ENCODE measurements at regions not wholly inside any gene's neighbourhood (a gene's known extent, or its start where the extent isn't known, plus 50 kb on each side); places are given as distances from the start of the nearest gene placed in this dataset.
"Not testable (repeated sequence)": the region's sequence is repeated elsewhere in the genome, so short reads cannot be mapped to it uniquely, and the experiment has no call there.

GRCh38 chr6:84635081-84635761, 129.2 kb downstream of the TBX18 start:
- DNase-seq = no peak
- Mint-ChIP-seq H3K36me3 (ENCODE audit: low read depth) (no peaks in the 10 kb centered on the region), H3K4me1 (no peaks in the 10 kb centered on the region), H3K27ac (no peak overlapping the region), H3K27me3 (no peaks in the 10 kb centered on the region), H3K9me3 (ENCODE audit: low read depth) (peaks cover 4% of the 10 kb centered on the region), H3K4me3 (no peak overlapping the region)
- intact Hi-C loops (cut with DNase I, micrococcal nuclease) = no loop called here
- CTCF ChIA-PET = no interaction called here
- no peak for ATAC-seq
- POLR2A ChIA-PET = no interaction called here

DNA sequence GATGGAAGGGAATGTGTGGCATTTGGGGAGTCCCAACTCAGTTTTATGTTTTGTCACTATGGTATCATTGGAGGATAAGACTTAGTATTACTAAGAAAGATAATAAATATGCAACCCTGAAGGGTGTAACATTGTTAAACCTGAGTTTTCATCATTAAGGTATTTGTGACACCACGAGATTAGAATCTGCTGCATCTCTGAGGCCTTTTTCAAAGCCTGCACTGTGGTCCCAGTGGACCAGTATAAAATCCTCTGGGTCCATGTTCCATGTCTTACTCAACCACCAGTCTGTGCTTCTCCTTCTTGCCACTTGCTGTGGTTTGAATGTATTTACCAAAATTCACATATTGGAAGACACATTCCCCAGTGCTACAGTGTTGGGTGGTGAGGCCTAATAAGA, 130.6 kb downstream of the TBX18 start:
- H3K4me3 Mint-ChIP-seq = no peak overlapping the region
- peaks cover 4% of the 10 kb centered on the region for H3K9me3 Mint-ChIP-seq (ENCODE audit: low read depth)
- CTCF ChIA-PET = no interaction called here
- H3K27me3 Mint-ChIP-seq = no peaks in the 10 kb centered on the region
- no peaks in the 10 kb centered on the region for H3K4me1 Mint-ChIP-seq
- DNase-seq (no peak), ATAC-seq (no peak)
- no peaks in the 10 kb centered on the region for H3K36me3 Mint-ChIP-seq (ENCODE audit: low read depth)
- H3K27ac Mint-ChIP-seq = no peak overlapping the region
- intact Hi-C loops (cut with DNase I, micrococcal nuclease) = no loop called here
- POLR2A ChIA-PET = no interaction called here

DNA sequence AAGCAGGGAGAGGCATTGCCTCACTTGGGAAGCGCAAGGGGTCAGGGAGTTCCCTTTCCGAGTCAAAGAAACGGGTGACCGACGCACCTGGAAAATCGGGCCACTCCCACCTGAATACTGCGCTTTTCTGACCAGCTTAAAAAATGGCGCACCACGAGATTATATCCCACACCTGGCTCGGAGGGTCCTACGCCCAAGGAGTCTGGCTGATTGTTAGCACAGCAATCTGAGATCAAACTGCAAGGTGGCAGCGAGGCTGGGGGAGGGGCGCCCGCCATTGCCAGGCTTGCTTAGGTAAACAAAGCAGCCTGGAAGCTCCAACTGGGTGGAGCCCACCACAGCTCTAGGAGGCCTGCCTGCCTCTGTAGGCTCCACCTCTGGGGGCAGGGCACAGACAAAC, 137.9 kb downstream of the TBX18 start:
- CTCF ChIA-PET; intact Hi-C loops (cut with DNase I, micrococcal nuclease); POLR2A ChIA-PET; H3K27ac Mint-ChIP-seq; H3K27me3 Mint-ChIP-seq; ATAC-seq; DNase-seq; H3K9me3 Mint-ChIP-seq (ENCODE audit: low read depth); H3K4me1 Mint-ChIP-seq; H3K4me3 Mint-ChIP-seq; H3K36me3 Mint-ChIP-seq (ENCODE audit: low read depth): not testable (repeated sequence)

GRCh38 chr6:84625506-84625905, 138.9 kb downstream of the TBX18 start:
- H3K27ac Mint-ChIP-seq = no peak overlapping the region
- no peak for ATAC-seq
- no peaks in the 10 kb centered on the region for H3K36me3 Mint-ChIP-seq (ENCODE audit: low read depth)
- peaks cover 8% of the 10 kb centered on the region for H3K9me3 Mint-ChIP-seq (ENCODE audit: low read depth)
- CTCF ChIA-PET = no interaction called here
- H3K4me1 Mint-ChIP-seq = no peaks in the 10 kb centered on the region
- intact Hi-C loops (cut with DNase I, micrococcal nuclease) = no loop called here
- no peak overlapping the region for H3K4me3 Mint-ChIP-seq
- H3K27me3 Mint-ChIP-seq = no peaks in the 10 kb centered on the region
- DNase-seq = no peak
- POLR2A ChIA-PET = no interaction called here

DNA sequence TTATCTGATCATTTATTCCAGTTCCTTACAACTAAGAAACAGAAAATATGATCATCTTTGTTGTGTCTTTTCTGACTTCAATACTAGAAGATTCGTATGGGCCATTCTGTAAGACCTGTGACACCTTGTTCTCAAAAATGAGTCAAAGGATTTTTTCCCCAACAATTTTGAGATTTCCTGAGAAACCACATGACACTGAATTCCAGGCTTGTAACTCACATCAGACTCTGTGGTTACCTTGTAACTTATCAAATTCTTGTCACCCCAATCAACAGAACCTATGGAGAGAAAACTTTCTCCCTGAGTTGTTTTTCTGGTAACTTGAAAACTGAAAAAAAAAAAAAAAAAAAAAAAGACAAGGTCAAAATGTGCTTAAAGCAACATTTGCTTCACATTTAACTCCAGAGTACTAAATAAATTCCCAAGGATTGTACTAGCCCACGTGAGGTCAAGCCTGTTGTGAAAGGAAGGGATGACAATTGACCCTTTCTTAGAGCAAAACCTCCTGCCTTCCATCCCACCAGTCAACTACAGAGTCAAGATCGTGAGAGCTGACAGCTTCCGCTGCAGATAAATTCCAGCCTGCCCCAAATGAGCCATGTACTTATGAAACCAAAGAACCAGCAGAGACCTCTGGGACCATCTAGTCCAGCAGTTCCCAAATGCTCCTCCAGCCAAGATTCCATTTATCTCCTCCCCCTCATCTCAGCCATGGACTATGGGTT, 140.3 kb downstream of the TBX18 start:
- POLR2A ChIA-PET = no interaction called here
- intact Hi-C loops (cut with DNase I, micrococcal nuclease) = no loop called here
- Mint-ChIP-seq H3K27ac (no peak overlapping the region), H3K36me3 (ENCODE audit: low read depth) (no peaks in the 10 kb centered on the region), H3K4me1 (no peaks in the 10 kb centered on the region), H3K4me3 (no peak overlapping the region), H3K27me3 (no peaks in the 10 kb centered on the region), H3K9me3 (ENCODE audit: low read depth) (peaks cover 8% of the 10 kb centered on the region)
- CTCF ChIA-PET = no interaction called here
- no peak for ATAC-seq
- DNase-seq = no peak

DNA sequence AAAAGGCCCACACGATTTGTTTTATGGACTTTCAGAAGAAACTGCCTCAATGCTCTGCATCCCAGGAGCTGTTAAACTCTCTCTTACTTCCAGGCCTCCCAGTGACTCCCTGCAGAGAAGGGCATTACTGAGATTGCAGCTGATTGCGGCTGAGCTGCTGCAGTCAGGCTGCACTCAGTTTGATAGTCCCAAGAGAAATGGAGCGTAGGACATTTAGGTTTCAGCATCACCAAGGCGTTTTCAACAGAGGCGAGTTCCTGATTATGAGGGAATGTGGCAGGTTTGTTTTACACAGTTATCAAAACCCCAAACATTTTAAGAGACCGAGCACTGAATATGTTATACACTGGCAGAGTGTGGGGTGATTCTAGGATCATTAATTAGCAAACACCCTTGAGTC, 145.6 kb downstream of the TBX18 start:
- Mint-ChIP-seq H3K27ac (no peak overlapping the region), H3K4me3 (no peak overlapping the region), H3K4me1 (no peaks in the 10 kb centered on the region), H3K9me3 (ENCODE audit: low read depth) (peaks cover 6% of the 10 kb centered on the region), H3K27me3 (no peaks in the 10 kb centered on the region), H3K36me3 (ENCODE audit: low read depth) (no peaks in the 10 kb centered on the region)
- no peak for ATAC-seq
- CTCF ChIA-PET = no interaction called here
- DNase-seq = no peak
- intact Hi-C loops (cut with DNase I, micrococcal nuclease) = no loop called here
- POLR2A ChIA-PET = no interaction called here

DNA sequence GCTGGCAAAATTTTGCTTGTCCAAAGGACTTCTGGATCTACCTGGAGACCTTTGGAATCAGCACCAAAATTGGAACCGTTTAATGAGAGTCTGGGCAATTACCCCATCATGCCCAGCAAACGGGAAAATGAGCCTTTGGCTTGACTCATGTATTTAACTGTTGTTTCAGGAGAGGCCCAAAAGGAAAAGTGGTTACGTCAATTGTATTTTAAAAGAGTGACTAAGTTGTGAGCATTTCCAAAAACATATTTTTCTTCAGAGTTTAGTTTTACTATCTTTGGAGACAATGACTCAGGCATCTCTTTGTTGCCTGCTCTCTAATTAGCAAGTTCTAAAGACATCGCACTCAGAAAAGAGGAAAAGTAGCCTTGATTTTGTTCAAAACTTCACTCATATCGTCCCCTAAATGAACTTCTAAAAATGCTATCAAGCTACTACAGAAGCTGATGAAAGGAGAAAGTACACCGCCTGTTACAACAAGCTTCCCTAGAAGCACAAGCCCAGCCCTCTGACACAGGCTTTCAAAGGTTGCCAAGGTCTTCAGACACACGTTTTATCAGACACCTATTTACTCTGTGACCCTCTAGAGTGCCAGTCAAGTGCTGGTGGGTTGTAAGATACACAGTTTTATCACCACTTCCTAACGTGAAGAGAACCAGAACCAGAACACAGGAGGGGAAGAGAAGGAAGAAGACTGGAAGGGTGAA, 146.2 kb downstream of the TBX18 start:
- no peak overlapping the region for H3K27ac Mint-ChIP-seq
- DNase-seq = no peak
- POLR2A ChIA-PET = no interaction called here
- H3K4me1 Mint-ChIP-seq = no peaks in the 10 kb centered on the region
- H3K27me3 Mint-ChIP-seq = no peaks in the 10 kb centered on the region
- H3K4me3 Mint-ChIP-seq = no peak overlapping the region
- CTCF ChIA-PET = no interaction called here
- ATAC-seq = no peak
- intact Hi-C loops (cut with DNase I, micrococcal nuclease) = no loop called here
- peaks cover 6% of the 10 kb centered on the region for H3K9me3 Mint-ChIP-seq (ENCODE audit: low read depth)
- no peaks in the 10 kb centered on the region for H3K36me3 Mint-ChIP-seq (ENCODE audit: low read depth)

DNA sequence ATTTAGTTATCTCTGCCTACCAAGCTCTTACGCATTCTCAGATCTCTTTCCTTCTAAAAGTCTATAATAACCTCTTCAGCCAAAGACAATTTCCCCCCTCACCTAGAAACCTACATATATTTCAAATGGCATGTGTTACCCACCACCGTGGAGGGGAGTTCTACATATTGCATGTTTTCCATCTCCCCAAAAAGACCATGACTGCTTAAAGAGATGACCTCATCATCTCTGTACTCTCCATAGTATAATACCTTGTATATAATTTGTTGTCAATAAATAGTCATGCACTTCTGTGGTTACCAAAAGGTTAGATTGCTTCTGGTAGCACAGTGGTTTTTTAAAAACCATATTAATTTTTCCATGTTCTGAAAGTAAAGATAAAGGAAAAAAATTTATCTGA, 148.4 kb downstream of the TBX18 start:
- intact Hi-C loops (cut with DNase I, micrococcal nuclease) = no loop called here
- ATAC-seq = no peak
- H3K9me3 Mint-ChIP-seq (ENCODE audit: low read depth) = peaks cover 2% of the 10 kb centered on the region
- ChIA-PET POLR2A (no interaction called here), CTCF (interaction anchor here (0.7 kb wide), 1 partner anchor 707 kb away, joined by 3 read pairs; no protein-coding TSS in a partner anchor)
- H3K36me3 Mint-ChIP-seq (ENCODE audit: low read depth) = no peaks in the 10 kb centered on the region
- no peak overlapping the region for H3K27ac Mint-ChIP-seq
- no peaks in the 10 kb centered on the region for H3K4me1 Mint-ChIP-seq
- DNase-seq = no peak
- no peak overlapping the region for H3K4me3 Mint-ChIP-seq
- H3K27me3 Mint-ChIP-seq = no peaks in the 10 kb centered on the region

GRCh38 chr6:84615113-84615850, 149.1 kb downstream of the TBX18 start:
- no peaks in the 10 kb centered on the region for H3K36me3 Mint-ChIP-seq (ENCODE audit: low read depth)
- H3K9me3 Mint-ChIP-seq (ENCODE audit: low read depth) = peaks cover 2% of the 10 kb centered on the region
- intact Hi-C loops (cut with DNase I, micrococcal nuclease) = no loop called here
- DNase-seq (no peak), ATAC-seq (no peak)
- H3K27ac Mint-ChIP-seq = no peak overlapping the region
- no peaks in the 10 kb centered on the region for H3K27me3 Mint-ChIP-seq
- no peak overlapping the region for H3K4me3 Mint-ChIP-seq
- POLR2A ChIA-PET = no interaction called here
- CTCF ChIA-PET = interaction anchor here (0.6 to 0.7 kb wide), 3 partner anchors 32 to 708 kb away, joined by 3 read pairs; no protein-coding TSS in a partner anchor
- no peaks in the 10 kb centered on the region for H3K4me1 Mint-ChIP-seq

DNA sequence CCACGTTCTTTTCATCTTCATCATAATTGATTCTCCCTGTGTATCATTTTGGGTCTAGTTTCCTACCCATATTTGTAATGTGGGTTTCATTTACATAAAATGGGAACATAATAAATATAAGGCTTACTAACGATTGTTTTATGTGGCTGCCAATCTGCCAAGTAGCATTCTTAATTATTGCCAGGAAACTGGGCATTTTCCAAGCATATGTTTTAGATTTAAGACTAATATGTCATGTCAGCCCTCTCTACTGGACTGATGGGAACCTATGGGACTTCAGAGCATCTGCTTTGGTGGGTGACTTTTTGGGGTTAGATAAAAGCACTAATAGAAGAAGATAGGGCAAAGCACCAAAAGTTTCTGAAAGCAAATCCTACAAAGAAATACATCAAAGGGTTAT, 157.5 kb downstream of the TBX18 start:
- DNase-seq (no peak), ATAC-seq (no peak)
- Mint-ChIP-seq H3K27ac (no peak overlapping the region), H3K9me3 (ENCODE audit: low read depth) (peaks cover 4% of the 10 kb centered on the region), H3K4me1 (no peaks in the 10 kb centered on the region), H3K36me3 (ENCODE audit: low read depth) (no peaks in the 10 kb centered on the region), H3K4me3 (no peak overlapping the region), H3K27me3 (no peaks in the 10 kb centered on the region)
- intact Hi-C loops (cut with DNase I, micrococcal nuclease) = no loop called here
- CTCF ChIA-PET = no interaction called here
- POLR2A ChIA-PET = no interaction called here

GRCh38 chr6:84605298-84605697, 159.1 kb downstream of the TBX18 start:
- ChIA-PET CTCF (no interaction called here), POLR2A (no interaction called here)
- intact Hi-C loops (cut with DNase I, micrococcal nuclease) = no loop called here
- Mint-ChIP-seq H3K9me3 (ENCODE audit: low read depth) (peaks cover 7% of the 10 kb centered on the region), H3K27ac (no peak overlapping the region), H3K36me3 (ENCODE audit: low read depth) (no peaks in the 10 kb centered on the region), H3K4me1 (no peaks in the 10 kb centered on the region), H3K4me3 (no peak overlapping the region), H3K27me3 (no peaks in the 10 kb centered on the region)
- no peak for ATAC-seq
- DNase-seq = no peak

DNA sequence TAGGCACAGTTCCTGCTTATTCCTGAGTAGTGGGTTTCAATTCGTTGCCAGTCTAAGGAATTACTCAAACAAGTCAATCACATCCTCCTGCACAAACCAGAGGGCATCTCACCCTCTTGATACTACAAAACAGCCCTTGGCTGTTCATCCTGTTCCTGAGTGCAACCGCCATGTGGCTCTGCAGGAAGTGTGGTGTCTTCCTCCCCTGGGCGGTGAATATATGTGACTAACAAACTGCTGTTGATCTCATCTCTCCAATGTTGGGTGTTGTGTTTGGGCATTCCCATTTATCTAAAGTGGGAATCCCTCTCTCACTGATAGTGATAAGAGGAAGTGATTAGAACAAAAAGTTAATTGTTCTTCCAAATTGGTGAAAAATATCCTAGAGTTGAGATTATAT, 163.0 kb downstream of the TBX18 start:
- CTCF ChIA-PET = no interaction called here
- no peak for ATAC-seq
- Mint-ChIP-seq H3K4me1 (no peaks in the 10 kb centered on the region), H3K36me3 (ENCODE audit: low read depth) (no peaks in the 10 kb centered on the region), H3K27ac (no peak overlapping the region), H3K4me3 (no peak overlapping the region), H3K9me3 (ENCODE audit: low read depth) (peaks cover 10% of the 10 kb centered on the region), H3K27me3 (no peaks in the 10 kb centered on the region)
- intact Hi-C loops (cut with DNase I, micrococcal nuclease) = no loop called here
- POLR2A ChIA-PET = no interaction called here
- DNase-seq = no peak
